ENCODE measurements at regions not wholly inside any gene's neighbourhood (a gene's known extent, or its start where the extent isn't known, plus 50 kb on each side); places are given as distances from the start of the nearest gene placed in this dataset.

- H3K4me2 ChIP-seq (ENCODE audit: insufficient read depth, low read length): no peak overlapping the region
- ChIA-PET CTCF (ENCODE audit: low intra/inter-chr PET ratio) (no interaction called here), POLR2A (no interaction called here)
- H3K4me1 ChIP-seq (replicated peaks in 1 of 2; ENCODE audit: control insufficient read depth in 2 of 2, insufficient read depth in 2 of 2, low read length in 2 of 2): peaks cover 0 to 4% of the 10 kb centered on the region in 2 experiments; a peak in 1 of 5 replicates
- BruUV-seq (replicated peaks): no TSS peak
- ATAC-seq (no peak), DNase-seq (ENCODE audit: extremely low read depth in 1 of 4, low spot score in 3 of 4) (no peak), FAIRE-seq (no peak)
- H2AFZ ChIP-seq (ENCODE audit: low read depth, low read length): no peak overlapping the region
- H3K27me3 ChIP-seq (ENCODE audit: control insufficient read depth in 2 of 2, insufficient read depth in 2 of 2, low read length in 2 of 2): peaks cover 28 to 43% of the 10 kb centered on the region in 2 experiments
- H3K79me2 ChIP-seq (ENCODE audit: control insufficient read depth, insufficient read depth, low read length): no peaks in the 10 kb centered on the region
- in situ Hi-C loops (cut with MboI) (no loop called here), intact Hi-C loops (cut with micrococcal nuclease) (no loop called here)
- H3K36me3 ChIP-seq (ENCODE audit: control insufficient read depth, insufficient read depth, low read length): no peaks in the 10 kb centered on the region
- H3K9ac ChIP-seq (ENCODE audit: insufficient read depth in 1 of 2, low read depth in 2 of 2, low read length in 2 of 2): no peak overlapping the region
- H3K9me3 ChIP-seq (replicated peaks; ENCODE audit: control insufficient read depth, insufficient read depth, low read depth, low read length): peaks cover 15% of the 10 kb centered on the region
- no peaks in the 10 kb centered on the region; the same call in 1 of the 2 replicates for H4K20me1 ChIP-seq (replicated peaks; ENCODE audit: control insufficient read depth, insufficient read depth, low read length)
- H3K9me1 ChIP-seq (ENCODE audit: control insufficient read depth, insufficient read depth, low read length): no peaks in the 10 kb centered on the region
- no peak overlapping the region for H3K27ac ChIP-seq (ENCODE audit: extremely low read depth, low read depth, low read length)
- H3K4me3 ChIP-seq: no peak overlapping the region
- WGBS (ENCODE audit: insufficient coverage, low coverage, missing lambda C conversion rate): 4% methylated on average over 9 of the region's 9 CpGs
- TF ChIP-seq ZNF609 (CRISPR knock-in tag; IDR thresholded peaks at IDR 0.05; ENCODE audit: borderline replicate concordance): no peak
- no peak for TF ChIP-seq SETDB1 (IDR thresholded peaks at IDR 0.05; ENCODE audit: low read length)
- TF ChIP-seq ZNF263 (CRISPR knock-in tag; IDR thresholded peaks at IDR 0.05; ENCODE audit: borderline replicate concordance): no peak
- TF ChIP-seq ZNF639 (CRISPR knock-in tag; conservative IDR thresholded peaks at IDR 0.05 in 1 of 2, IDR thresholded peaks at IDR 0.05 in 1 of 2): no peak
- TF ChIP-seq BMI1 (IDR thresholded peaks at IDR 0.05; ENCODE audit: low read length): no peak
- TF ChIP-seq MCM7 (IDR thresholded peaks at IDR 0.05): no peak
- no peak for TF ChIP-seq CLOCK (CRISPR knock-in tag; IDR thresholded peaks at IDR 0.05; ENCODE audit: borderline replicate concordance)
- no peak for TF ChIP-seq ZNF583 (CRISPR knock-in tag; IDR thresholded peaks at IDR 0.05)
- TF ChIP-seq ZNF347 (CRISPR knock-in tag; IDR thresholded peaks at IDR 0.05; ENCODE audit: low read depth): no peak
- TF ChIP-seq CREB3L1 (IDR thresholded peaks at IDR 0.05; ENCODE audit: borderline replicate concordance, low read depth): no peak
- TF ChIP-seq HLTF (IDR thresholded peaks at IDR 0.05): no peak
- TF ChIP-seq JUN (IDR thresholded peaks at IDR 0.05; ENCODE audit: borderline replicate concordance, low read depth, low read length): no peak
- TF ChIP-seq JUN (CRISPR knock-in tag; IDR thresholded peaks at IDR 0.05; ENCODE audit: borderline replicate concordance): no peak
Observed at GRCh38 chr6:170464080-170464479, 89.0 kb downstream of the PSMB1 start.
